OCI-LY7 (cell line): ENCODE measurements at regions not wholly inside any gene's neighbourhood (a gene's known extent, or its start where the extent isn't known, plus 50 kb on each side); places are given as distances from the start of the nearest gene placed in this dataset.

Source experiments
- CTCF ChIP-seq: fragments of 200-600 bp; sonication (generic); conservative IDR thresholded peaks from 2 replicates; pipeline ENCODE4 v1.5.1; 2014; ENCODE audit warnings: mild to moderate bottlenecking, antibody characterized with exemption, low read length, moderate library complexity, mixed read lengths
- EZH2phosphoT487 ChIP-seq: fragments of 200-600 bp; sonication (generic); IDR thresholded peaks from 2 replicates; pipeline ENCODE4 v1.6.1; 2018; ENCODE audit warnings: low read depth, borderline replicate concordance, mild to moderate bottlenecking, mixed run types, antibody characterized with exemption, low read length, moderate library complexity, mixed read lengths

GRCh38 chr5:152335461-152335860, 69.6 kb downstream of the NMUR2 start:
- no peak for TF ChIP-seq CTCF
- no peak for TF ChIP-seq EZH2phosphoT487
